ENCODE measurements at regions not wholly inside any gene's neighbourhood (a gene's known extent, or its start where the extent isn't known, plus 50 kb on each side); places are given as distances from the start of the nearest gene placed in this dataset.

DNA sequence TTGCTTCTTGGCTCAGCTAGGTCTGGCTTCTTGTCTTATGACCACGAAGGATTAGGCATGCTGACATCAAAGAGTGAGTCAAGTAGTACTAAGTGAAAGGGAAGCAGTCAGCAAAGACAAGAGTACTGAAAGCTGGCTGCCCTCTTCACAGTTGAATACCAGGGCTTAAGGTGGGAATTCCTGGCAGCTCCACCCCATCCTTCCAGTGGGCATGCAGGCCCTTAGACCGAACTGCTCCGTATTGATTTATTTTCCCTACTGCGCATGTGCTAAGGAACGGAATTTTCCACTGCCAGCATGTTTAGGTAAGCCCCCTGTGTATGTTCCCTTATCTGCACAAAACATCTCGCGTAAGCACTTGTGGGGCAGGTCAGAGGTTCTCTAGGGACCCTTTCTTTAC lies 2320.1 kb downstream of the ARAP2 start:
- Histone ChIP-seq H3K36me3 (replicated peaks in 1 of 2) (no peaks in the 10 kb centered on the region), H3K27ac (no peak overlapping the region), H3K9me3 (replicated peaks in 1 of 3) (no peaks in the 10 kb centered on the region), H3K4me3 (no peak overlapping the region), H3K4me1 (replicated peaks in 1 of 2) (no peaks in the 10 kb centered on the region), H3K27me3 (no peaks in the 10 kb centered on the region)
- no peak for DNase-seq
- intact Hi-C loops (cut with DNase I) = no loop called here
- 36 to 51% (median 44%) methylated on average over 7 of the region's 7 CpGs for WGBS, 4 donors
- TF ChIP-seq POLR2A (IDR thresholded peaks at IDR 0.05) = no peak
- TF ChIP-seq, protein P1, sequence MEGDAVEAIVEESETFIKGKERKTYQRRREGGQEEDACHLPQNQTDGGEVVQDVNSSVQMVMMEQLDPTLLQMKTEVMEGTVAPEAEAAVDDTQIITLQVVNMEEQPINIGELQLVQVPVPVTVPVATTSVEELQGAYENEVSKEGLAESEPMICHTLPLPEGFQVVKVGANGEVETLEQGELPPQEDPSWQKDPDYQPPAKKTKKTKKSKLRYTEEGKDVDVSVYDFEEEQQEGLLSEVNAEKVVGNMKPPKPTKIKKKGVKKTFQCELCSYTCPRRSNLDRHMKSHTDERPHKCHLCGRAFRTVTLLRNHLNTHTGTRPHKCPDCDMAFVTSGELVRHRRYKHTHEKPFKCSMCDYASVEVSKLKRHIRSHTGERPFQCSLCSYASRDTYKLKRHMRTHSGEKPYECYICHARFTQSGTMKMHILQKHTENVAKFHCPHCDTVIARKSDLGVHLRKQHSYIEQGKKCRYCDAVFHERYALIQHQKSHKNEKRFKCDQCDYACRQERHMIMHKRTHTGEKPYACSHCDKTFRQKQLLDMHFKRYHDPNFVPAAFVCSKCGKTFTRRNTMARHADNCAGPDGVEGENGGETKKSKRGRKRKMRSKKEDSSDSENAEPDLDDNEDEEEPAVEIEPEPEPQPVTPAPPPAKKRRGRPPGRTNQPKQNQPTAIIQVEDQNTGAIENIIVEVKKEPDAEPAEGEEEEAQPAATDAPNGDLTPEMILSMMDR (IDR thresholded peaks at IDR 0.05) = no peak

DNA sequence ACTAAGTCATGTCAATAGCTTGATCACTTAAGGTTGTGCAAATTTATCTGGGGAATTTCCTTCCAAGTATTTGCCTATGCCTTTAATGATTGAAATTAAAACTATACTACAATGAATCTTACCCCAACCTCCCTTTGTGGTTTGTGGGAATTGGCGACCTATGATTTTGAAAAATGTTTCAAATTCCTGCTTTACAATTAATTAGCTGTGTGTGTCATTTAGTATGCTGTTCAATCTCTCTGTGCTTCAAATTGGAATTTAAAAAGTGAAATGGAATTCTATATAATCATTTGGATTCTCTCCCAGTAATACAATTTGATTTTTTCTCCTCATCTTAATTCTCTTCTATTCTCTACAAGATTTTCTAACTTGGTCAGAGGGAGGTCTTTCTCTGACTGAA lies 2319.5 kb downstream of the ARAP2 start:
- no peak overlapping the region for H3K27ac ChIP-seq
- TF ChIP-seq, protein P1 (IDR thresholded peaks at IDR 0.05) = no peak
- TF ChIP-seq POLR2A (IDR thresholded peaks at IDR 0.05) = no peak
- 64 to 78% (median 69%) methylated on average over 1 of the region's 1 CpG for WGBS, 4 donors
- no peaks in the 10 kb centered on the region for H3K27me3 ChIP-seq
- no peaks in the 10 kb centered on the region for H3K36me3 ChIP-seq (replicated peaks in 1 of 2)
- H3K4me1 ChIP-seq (replicated peaks in 1 of 2) = no peaks in the 10 kb centered on the region
- no peak for DNase-seq
- intact Hi-C loops (cut with DNase I) = no loop called here
- no peaks in the 10 kb centered on the region for H3K9me3 ChIP-seq (replicated peaks in 1 of 3)
- H3K4me3 ChIP-seq = no peak overlapping the region

DNA sequence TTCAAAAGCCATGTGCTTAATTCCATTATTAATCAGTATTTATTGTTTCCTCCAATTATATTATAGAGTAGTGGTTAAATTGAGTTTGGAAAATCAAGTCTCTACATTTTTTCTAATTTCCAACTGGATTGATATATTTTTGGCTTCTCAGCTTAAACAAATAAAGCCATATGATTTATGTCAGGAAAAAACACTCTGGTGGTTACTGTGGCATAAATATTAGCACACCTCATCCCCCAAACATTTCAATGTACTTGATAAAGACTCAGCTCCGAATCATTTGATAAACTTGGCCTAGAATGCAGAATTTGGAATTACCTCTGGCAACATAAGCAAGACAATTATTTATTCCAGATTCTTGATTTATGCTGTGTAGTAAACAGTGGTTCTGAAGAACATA lies 2313.8 kb downstream of the ARAP2 start:
- no peak for DNase-seq
- Histone ChIP-seq H3K9me3 (replicated peaks in 1 of 3) (no peaks in the 10 kb centered on the region), H3K27me3 (no peaks in the 10 kb centered on the region), H3K4me3 (no peak overlapping the region), H3K27ac (no peak overlapping the region), H3K36me3 (replicated peaks in 1 of 2) (no peaks in the 10 kb centered on the region), H3K4me1 (replicated peaks in 1 of 2) (no peaks in the 10 kb centered on the region)
- TF ChIP-seq, protein P1 (IDR thresholded peaks at IDR 0.05) = no peak
- TF ChIP-seq POLR2A (IDR thresholded peaks at IDR 0.05) = no peak
- 21 to 29% (median 26%) methylated on average over 1 of the region's 1 CpG for WGBS, 4 donors
- intact Hi-C loops (cut with DNase I) = no loop called here

DNA sequence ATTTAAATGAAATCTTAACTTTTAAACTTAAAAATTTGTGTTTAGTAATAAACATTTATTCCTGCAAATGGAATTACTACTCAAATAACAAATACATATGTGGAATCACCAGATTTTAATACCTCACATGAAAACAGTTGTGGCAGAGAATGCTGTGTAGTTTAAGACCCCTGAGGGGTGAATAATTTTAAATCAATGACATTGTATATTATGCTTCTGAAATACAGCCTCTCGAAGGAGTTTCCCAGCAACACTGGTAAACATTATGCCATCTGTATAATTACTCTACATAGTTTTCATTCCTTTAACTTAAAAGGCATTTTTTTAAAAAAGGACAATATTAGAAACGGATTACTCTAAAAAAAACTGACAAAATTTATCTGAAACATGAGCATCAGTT lies 2313.3 kb downstream of the ARAP2 start:
- WGBS, 4 donors = 58 to 64% (median 61%) methylated on average over 2 of the region's 2 CpGs
- TF ChIP-seq, protein P1 (IDR thresholded peaks at IDR 0.05) = no peak
- no peak for TF ChIP-seq POLR2A (IDR thresholded peaks at IDR 0.05)

More for the DNA sequence above, 2313.3 kb downstream of the ARAP2 start:
- intact Hi-C loops (cut with DNase I) = no loop called here
- DNase-seq = no peak
- Histone ChIP-seq H3K9me3 (replicated peaks in 1 of 3) (no peaks in the 10 kb centered on the region), H3K27ac (no peak overlapping the region), H3K27me3 (no peaks in the 10 kb centered on the region), H3K4me3 (no peak overlapping the region), H3K4me1 (replicated peaks in 1 of 2) (no peaks in the 10 kb centered on the region), H3K36me3 (replicated peaks in 1 of 2) (no peaks in the 10 kb centered on the region)

Data from adrenal gland (tissue), 9 donors.